Umbilical cord (tissue), 1 donor: ENCODE measurements at regions not wholly inside any gene's neighbourhood (a gene's known extent, or its start where the extent isn't known, plus 50 kb on each side); places are given as distances from the start of the nearest gene placed in this dataset.

Source experiments
- DNase-seq: peaks from one replicate; pipeline ENCODE4 v3.0.0-alpha.2; 2015; ENCODE audit warnings: low spot score

- no peak for DNase-seq
Observed at GRCh38 chr2:54392555-54393324, 63.4 kb upstream of the SPTBN1 start.

GRCh38 chr2:54394392-54394791 is 61.7 kb upstream of the SPTBN1 start:
- no peak for DNase-seq

DNA sequence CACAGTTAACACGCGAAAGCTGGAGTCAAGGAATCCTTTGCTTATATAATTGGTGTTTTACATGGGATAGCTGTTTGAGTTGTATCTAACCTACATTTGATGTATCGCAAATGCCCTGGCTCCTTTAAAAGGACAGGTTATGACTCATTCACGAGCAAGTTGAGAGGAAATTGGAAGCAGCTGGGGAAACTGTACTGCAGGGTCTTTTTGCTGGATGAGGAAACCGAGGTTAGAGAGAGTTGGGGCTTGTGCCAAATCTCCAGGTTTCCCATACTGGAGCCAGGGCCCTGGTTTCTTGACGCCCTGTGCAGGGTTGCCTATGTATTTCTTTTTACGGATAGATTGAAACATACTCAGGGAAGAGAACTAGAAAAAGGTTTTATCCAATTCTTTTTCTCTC is 60.0 kb upstream of the SPTBN1 start:
- no peak for DNase-seq

- DNase-seq, result no peak
Observed at GRCh38 chr2:54396798-54397197, 59.3 kb upstream of the SPTBN1 start.

- DNase-seq, result no peak
Observed at GRCh38 chr2:54397426-54397825, 58.7 kb upstream of the SPTBN1 start.

GRCh38 chr2:54401554-54401953 is 54.6 kb upstream of the SPTBN1 start:
- DNase-seq, result no peak

- DNase-seq, result peak; percentile 83
Observed at GRCh38 chr2:54402350-54402749, 53.8 kb upstream of the SPTBN1 start.

- DNase-seq, result no peak
Observed at GRCh38 chr2:54403512-54404238, 52.5 kb upstream of the SPTBN1 start.

DNA sequence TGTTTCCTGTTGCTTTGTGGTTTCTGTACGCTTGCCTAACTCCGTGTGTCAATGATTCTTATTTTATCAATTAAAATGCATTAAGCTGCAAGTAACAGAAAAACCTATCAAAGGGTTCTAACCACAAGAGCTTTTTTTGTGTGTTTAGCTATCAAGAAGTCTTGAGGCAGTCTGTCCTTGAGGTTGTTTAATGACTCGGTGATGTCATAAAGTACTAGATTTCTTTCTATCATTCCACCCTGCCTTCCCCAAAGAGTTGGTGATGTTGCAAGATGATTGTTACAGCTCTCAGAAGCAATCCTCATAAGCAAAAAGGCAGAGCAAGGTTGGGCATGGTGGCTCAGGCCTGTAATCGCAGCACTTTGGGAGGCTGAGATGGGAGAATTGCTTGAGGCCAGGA is 51.9 kb upstream of the SPTBN1 start:
- DNase-seq, result no peak

DNA sequence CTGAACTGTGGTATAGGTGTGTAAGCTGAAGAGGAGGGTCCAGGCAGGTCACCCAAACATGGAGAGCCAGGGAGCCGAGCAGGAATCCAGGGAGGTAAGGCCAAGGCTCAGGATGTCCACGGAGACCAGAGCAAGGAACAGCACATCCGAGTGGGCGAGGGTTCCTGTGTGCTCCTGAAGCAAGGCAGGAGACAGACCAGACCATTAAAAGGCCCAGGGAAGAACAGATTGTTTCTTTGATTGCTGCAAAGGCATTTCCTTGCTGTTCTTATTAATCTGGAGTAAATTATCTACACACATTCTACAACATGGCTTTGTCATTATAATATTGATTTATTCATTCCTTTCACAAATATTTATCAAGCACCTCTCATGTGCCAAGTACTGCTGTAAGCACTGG is 50.1 kb upstream of the SPTBN1 start:
- DNase-seq, result no peak
